Motor neuron (in vitro differentiated cells): ENCODE measurements at regions not wholly inside any gene's neighbourhood (a gene's known extent, or its start where the extent isn't known, plus 50 kb on each side); places are given as distances from the start of the nearest gene placed in this dataset.
A peak's percentile ranks its signal among the peaks of the same experiment; 100 is the strongest.

ENCODE experiments used
- ATAC-seq, 8 experiments: fragments of 200-7000 bp; cut with Tn5 transposase; replicated peaks in 6 of 8; 2 replicates each; pipeline ENCODE4 v1.8.0; 2021; ENCODE audit warnings: mild to moderate bottlenecking in 8 of 8, moderate library complexity in 8 of 8
- H3K27ac ChIP-seq, 2 donors: fragments of 250-450 bp; sonication (Bioruptor Pico); 2 replicates each; pipeline ENCODE4 v1.9.0; 2021; ENCODE audit warnings: antibody characterized with exemption in 2 of 2, mild to moderate bottlenecking in 2 of 2, moderate library complexity in 1 of 2
- H3K4me1 ChIP-seq, 2 donors: fragments of 250-450 bp; sonication (Bioruptor Pico); replicated peaks in 1 of 2; 2 replicates each; pipeline ENCODE4 v1.6.1; 2021; ENCODE audit warnings: antibody characterized with exemption in 2 of 2, mild to moderate bottlenecking in 2 of 2, moderate library complexity in 1 of 2
- H3K4me3 ChIP-seq, 5 donors: fragments of 250-450 bp; sonication (Bioruptor Pico); 2 replicates each; pipeline ENCODE4 v1.9.0; 2021; ENCODE audit warnings: antibody characterized with exemption in 5 of 5, mild to moderate bottlenecking in 5 of 5, moderate library complexity in 4 of 5
- WGBS, 10 experiments: fragments of 450-650 bp; shearing (Covaris generic); methylation state at CpG; one replicate each; pipeline ENCODE4 v1.0.0; 2022; 5-methylcytosine and 5-hydroxymethylcytosine counted together
- in situ Hi-C, 9 experiments: fragments of 400-800 bp; cut with MboI; loops; one replicate each; pipeline ENCODE4 v1.15.0; 2021; ENCODE audit warnings: low sequenced_read_pairs in 9 of 9, low pct_unique_long_range_greater_than_20kb in 2 of 9; ENCODE audit not compliant: unreplicated experiment in 9 of 9

DNA sequence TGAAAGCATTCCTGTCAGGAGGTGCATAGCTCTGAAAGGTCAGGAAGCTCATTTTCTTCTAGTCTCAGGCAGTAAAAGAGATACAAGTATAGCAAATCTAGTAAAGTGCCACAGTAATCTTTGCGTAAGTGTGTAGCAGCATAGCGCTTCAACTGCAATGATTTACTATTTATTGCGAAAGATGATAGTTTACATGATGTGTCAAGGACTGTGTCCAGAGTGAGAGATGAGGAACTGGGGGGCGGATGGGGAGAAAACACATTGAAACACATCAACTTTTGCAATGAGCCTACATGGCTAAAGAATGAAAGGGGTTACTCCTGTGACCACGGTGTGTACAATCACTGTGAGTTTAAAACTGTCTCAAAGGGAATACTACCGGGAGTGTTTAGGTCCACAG lies 644.4 kb downstream of the GALR1 start:
- H3K4me3 ChIP-seq = no peak overlapping the region
- in situ Hi-C loops = loop anchor here in 1 of 9 experiments (25.0 kb wide), 1 partner anchor 1093 kb away; the partner anchor contains the start of gene SALL3
- peaks cover 3 to 8% of the 10 kb centered on the region in 2 donors for H3K4me1 ChIP-seq
- WGBS, 10 experiments = 42 to 100% (median 82%) methylated on average over 2 to 6 of the region's 6 CpGs
- no peak for ATAC-seq
- H3K27ac ChIP-seq = no peak overlapping the region

DNA sequence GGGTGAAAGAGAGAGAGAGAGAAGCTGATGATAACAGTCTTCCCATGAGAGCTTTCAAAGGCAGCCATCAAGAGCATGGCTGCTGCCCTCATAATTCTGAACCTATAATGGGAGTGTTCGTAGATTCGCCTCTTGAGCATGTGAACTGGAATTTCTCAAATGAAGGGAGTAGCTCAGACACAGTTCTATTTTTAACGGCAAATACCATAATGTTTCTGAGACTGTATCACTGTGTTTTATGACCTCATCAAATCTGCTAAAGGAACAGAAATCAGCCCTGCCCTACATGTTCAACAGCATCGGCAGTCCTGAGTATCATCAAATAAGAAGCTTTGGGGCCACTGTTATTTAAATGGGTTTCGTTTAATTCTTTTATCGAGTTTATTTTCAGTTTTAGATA lies 645.6 kb downstream of the GALR1 start:
- no peak overlapping the region for H3K4me3 ChIP-seq
- no peak overlapping the region for H3K27ac ChIP-seq
- 27 to 100% (median 78%) methylated on average over 2 to 6 of the region's 6 CpGs for WGBS, 10 experiments
- H3K4me1 ChIP-seq = peaks cover 3 to 8% of the 10 kb centered on the region in 2 donors
- ATAC-seq = peak in 4 of 8 experiments; percentile 13 to 54 (median 27)
- in situ Hi-C loops = loop anchor here in 1 of 9 experiments (25.0 kb wide), 1 partner anchor 1092 kb away; the partner anchor contains the start of gene SALL3

DNA sequence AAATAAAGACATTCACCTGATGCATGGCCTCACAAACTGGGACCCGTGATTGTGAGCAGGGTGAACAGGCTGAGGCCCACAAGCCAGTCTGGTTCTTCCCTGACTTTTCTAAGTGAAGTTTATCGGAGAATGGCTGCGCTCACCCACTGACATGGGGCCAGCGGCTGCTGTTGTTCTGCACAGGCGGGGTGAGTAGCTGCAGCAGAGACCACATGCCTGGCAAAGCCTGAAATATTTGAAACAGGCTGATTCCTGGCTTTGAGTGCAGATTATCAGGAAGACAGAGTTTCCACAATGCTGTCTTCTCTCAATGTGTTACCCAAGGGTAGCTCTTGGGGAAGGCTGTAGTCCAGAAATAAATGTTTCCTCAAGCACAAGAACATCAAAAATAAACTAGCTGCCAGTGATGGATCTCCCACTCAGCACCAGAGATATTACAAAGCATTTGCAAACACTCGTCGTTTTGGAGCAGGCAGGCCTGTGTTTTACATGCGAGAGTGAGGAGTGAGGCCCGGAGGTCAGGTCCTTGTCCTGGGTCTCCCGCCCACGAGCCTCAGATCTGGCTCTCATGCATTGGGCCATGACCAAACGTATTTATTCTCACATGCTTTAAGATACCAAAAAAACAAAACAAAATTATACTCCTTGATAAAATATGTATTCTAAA lies 647.1 kb downstream of the GALR1 start:
- Histone ChIP-seq H3K4me3 (no peak overlapping the region), H3K4me1 (peaks cover 3 to 8% of the 10 kb centered on the region in 2 donors), H3K27ac (no peak overlapping the region)
- in situ Hi-C loops = loop anchor here in 1 of 9 experiments (25.0 kb wide), 1 partner anchor 1091 kb away; the partner anchor contains the start of gene SALL3
- no peak for ATAC-seq
- 0 to 90% (median 58%) methylated on average over 2 to 12 of the region's 12 CpGs for WGBS, 10 experiments

DNA sequence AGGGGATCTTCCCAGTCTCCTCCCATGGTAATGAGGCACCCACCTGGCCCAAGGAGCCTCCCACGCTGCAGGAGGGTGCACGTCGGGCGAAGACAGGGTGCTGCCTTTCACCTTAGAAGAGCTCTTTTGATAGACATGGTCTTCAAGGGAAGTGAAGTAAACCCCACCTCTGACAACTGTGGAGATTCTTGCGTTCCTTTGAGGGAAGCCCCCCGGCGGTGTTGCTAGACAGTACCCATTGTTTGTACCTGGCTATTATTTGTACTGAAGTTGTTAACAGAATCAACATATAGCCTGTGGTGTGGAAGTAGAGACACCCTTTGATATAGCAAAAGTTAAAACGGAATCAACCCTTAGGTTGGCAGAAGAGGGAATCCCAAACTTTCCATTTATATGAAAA lies 648.0 kb downstream of the GALR1 start:
- no peak for ATAC-seq
- H3K4me1 ChIP-seq = peaks cover 3 to 9% of the 10 kb centered on the region in 2 donors
- WGBS, 10 experiments = 20 to 85% (median 67%) methylated on average over 1 to 8 of the region's 8 CpGs; no CpG with 5 or more reads in 1 of the 10 experiments
- H3K4me3 ChIP-seq = no peak overlapping the region
- no peak overlapping the region for H3K27ac ChIP-seq
- in situ Hi-C loops = loop anchor here in 1 of 9 experiments (25.0 kb wide), 1 partner anchor 1090 kb away; the partner anchor contains the start of gene SALL3

DNA sequence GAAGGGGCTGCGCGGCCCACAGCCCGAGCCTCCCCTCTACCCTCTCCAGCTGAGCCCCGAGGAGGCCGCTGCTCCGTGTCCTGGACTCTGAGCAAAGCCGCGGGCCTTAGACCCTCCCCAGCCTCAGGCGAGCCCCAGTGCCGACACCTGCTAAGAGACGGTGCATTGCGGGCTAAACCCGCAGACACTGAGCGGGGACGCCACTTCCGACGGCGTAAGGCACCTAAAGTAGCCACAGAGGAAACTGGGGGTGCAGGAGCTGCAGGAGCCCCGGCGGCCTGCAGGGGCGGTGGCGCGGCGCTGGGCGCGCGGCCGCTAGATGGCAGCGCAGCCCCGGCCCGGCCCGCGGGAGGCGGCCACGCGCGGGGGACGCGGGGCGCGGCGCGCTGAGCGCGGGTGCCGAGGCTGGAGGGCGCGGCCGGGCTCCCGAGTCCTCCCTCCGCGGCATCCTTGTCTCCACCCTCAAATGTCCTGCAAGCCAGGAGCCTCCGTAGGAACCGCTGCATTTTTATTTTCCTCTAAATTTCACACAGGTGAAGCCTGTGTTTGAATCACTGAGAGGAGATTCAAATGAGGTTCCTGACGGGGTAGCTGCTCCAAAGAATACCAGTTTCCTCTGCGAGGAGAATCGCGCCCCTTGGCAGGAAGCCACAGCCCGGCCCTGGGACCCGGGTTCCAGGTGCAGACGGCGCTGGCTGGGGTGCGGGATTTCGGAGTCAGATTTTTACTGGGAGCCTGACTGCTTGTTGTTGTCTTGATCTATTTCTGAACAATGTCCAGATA lies 650.5 kb downstream of the GALR1 start:
- peaks cover 3 to 10% of the 10 kb centered on the region in 2 donors for H3K4me1 ChIP-seq
- WGBS, 10 experiments = 27 to 88% (median 33%) methylated on average over 1 to 10 of the region's 64 CpGs; no CpG with 5 or more reads in 6 of the 10 experiments
- peak overlapping the region; percentile 24 to 42 (median 33) for H3K4me3 ChIP-seq
- in situ Hi-C loops = loop anchor here in 1 of 9 experiments (25.0 kb wide), 1 partner anchor 1087 kb away; the partner anchor contains the start of gene SALL3
- ATAC-seq = peak; percentile 64 to 100 (median 96)
- no peak overlapping the region for H3K27ac ChIP-seq

DNA sequence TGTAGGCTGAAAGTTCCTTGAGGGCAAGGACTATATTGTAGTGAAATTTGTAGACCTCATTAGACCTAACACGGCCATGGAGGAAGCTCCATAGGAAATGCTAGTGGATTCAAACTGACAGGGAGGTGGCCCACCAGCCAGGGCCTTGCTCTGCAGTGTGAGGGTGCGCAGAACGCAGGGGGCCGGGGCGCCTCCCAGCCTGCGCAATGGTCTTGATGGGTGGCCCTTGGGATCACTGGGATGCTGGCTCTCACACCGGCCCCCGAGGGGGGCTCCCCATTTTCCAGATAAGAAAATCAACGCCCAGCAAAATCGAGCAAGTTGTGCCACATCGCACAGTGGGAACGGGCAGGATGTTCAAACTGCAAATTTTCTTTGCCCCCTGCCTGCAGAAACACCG lies 655.4 kb downstream of the GALR1 start:
- in situ Hi-C loops = no loop called here
- ATAC-seq = no peak
- H3K27ac ChIP-seq = no peak overlapping the region
- peaks cover 3 to 23% of the 10 kb centered on the region in 2 donors for H3K4me1 ChIP-seq
- 0 to 100% (median 62%) methylated on average over 1 to 5 of the region's 13 CpGs; no CpG with 5 or more reads in 4 of the 10 experiments for WGBS, 10 experiments
- no peak overlapping the region for H3K4me3 ChIP-seq

DNA sequence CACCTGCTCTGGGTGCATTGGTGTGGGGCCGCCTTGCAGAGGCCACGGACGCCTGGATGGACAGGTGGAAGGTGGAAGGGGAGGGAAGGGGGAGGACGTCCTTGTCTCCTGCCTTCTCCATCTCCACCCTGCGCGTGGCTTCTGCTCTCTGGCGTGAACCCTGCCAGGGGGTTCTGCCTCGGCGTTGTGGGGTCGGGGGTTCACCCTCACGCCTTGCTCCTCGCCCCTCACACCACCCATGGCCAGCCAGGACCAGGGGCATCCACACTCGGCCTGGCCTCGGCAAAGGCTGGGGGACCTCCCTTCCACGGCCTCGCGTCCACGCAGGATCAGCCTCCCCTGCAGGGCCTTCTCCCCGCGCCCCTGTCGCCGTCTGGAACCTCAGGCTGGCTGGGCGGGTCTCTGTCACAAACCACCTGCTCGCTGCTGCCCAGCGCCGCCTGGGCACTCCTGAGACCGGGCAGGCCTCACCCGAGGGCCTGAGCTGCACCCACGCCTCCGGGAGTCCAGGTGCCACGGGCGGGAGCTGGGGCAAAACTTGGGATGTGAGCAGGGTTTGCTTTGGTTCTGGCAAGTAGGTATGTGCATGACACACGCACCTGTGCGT lies 655.9 kb downstream of the GALR1 start:
- Histone ChIP-seq H3K4me1 (peaks cover 3 to 23% of the 10 kb centered on the region in 2 donors), H3K4me3 (no peak overlapping the region), H3K27ac (no peak overlapping the region)
- ATAC-seq = no peak
- in situ Hi-C loops = no loop called here
- 20 to 100% (median 93%) methylated on average over 1 to 6 of the region's 34 CpGs; no CpG with 5 or more reads in 6 of the 10 experiments for WGBS, 10 experiments

DNA sequence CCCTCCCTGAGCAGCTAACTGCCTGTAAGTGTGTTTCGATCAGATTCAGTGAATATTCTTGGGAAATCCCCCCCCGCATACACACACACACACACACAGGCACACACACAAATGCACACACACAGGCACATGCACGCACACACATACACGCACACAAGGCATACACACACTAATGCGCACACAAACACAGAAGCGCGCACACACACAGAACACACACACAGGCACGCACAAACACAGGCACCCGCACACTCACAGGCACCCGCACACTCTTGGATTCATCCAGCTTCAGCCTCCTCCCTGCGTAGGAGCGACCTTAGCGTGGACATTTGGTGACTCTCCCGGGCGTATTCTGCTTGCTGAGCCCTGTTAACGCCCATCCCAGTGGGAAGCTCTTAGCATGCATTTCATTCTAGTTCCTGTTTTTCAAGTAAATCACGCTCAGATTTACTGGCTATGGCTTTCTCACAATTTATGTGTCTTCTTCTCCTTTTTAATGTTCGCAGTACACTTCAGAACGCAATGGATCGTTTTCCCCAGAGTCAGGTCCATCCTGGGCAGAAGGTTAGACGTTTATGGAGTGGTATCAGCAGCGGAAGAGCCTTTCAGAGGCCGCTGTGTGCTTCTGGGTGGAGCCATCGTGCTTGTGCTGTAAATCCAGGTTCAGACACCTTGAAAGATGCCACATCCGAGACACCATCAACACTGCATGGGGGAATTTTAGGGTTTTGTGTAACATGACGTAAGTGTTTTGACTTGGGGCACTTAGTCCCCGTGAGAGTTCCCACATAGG lies 656.6 kb downstream of the GALR1 start:
- Histone ChIP-seq H3K27ac (no peak overlapping the region), H3K4me1 (peaks cover 3 to 29% of the 10 kb centered on the region in 2 donors), H3K4me3 (no peak overlapping the region)
- peak in 4 of 8 experiments; percentile 36 to 66 (median 58) for ATAC-seq
- WGBS, 10 experiments = 18 to 90% (median 72%) methylated on average over 2 to 17 of the region's 27 CpGs; no CpG with 5 or more reads in 1 of the 10 experiments
- in situ Hi-C loops = no loop called here

DNA sequence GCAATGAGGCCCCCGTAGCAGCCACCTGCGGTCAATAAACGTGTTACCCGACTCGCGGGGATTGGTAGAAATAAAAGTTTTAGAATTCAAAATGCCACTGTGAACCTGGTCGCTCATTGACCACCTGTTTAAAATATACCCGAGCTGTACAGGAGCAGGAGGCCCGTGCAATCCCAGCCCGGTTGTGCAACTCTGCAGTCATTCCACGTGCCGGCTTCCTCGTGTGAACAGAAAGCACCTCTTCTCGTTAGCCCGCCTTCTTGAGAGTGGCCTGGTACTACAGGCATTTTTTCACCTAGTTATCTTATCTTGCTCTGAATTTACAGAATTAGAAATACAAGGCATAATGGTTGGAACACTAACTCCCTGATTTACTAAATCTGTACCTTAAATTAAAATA lies 660.7 kb downstream of the GALR1 start:
- Histone ChIP-seq H3K27ac (no peak overlapping the region), H3K4me1 (peaks cover 3 to 25% of the 10 kb centered on the region in 2 donors), H3K4me3 (no peak overlapping the region)
- ATAC-seq = no peak
- 33 to 100% (median 86%) methylated on average over 3 to 12 of the region's 15 CpGs; no CpG with 5 or more reads in 4 of the 10 experiments for WGBS, 10 experiments
- in situ Hi-C loops = no loop called here

DNA sequence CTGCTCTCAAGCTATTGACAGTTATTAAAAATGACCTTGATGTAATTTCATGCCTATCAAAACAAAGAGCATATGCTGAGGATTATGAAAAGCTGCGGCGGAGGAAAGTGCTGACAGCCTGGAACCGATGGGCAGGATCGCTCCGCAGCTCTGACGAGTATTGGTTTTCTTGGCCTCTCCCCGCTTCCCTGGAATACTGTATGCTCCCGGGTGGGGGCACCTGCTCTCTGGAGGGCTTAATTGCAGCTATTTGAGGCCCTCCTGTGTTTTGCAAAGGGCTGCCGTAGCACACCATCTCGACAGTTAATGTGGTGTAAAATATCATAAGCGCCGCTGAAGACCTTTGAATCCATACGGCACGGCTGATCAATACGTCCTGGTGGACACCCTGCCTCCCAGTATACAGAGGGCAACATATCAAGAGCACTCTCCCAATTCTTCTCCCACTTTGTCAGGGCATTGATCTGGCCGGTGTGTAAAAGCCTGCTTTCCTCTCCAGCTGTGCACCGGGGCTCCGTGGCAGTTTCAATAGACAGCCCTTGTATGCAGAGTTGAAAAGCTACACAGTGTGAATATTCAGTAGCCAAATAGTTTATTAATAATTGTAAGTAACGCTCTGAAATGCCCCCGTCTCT lies 662.4 kb downstream of the GALR1 start:
- Histone ChIP-seq H3K4me3 (peak overlapping the region in 3 of 5 donors; percentile 8 to 11 (median 9)), H3K4me1 (peaks cover 0 to 9% of the 10 kb centered on the region in 2 donors), H3K27ac (peak overlapping the region; percentile 42 to 45)
- in situ Hi-C loops = no loop called here
- ATAC-seq = peak in 4 of 8 experiments; percentile 75 to 92 (median 86)
- WGBS, 10 experiments = 0 to 95% (median 37%) methylated on average over 1 to 11 of the region's 20 CpGs

DNA sequence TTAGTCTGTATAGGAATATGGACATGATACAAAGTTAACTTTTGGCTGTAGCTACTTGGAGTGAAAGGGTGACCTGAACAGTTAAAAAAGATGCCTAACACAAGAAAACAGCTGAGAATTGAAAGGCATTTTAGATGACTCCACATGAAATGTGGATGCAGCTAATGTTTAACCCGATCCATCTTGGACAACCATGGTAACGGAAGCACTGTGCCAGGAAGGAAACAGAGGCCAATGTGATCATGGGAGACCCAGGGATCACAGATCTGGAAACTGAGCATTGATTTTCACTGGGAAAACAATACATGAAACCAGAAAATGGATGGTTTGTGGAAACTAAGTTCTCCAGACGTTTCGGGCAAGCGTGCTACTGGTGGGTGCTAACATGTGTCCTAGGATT lies 669.1 kb downstream of the GALR1 start:
- 0 to 100% (median 62%) methylated on average over 1 to 5 of the region's 5 CpGs; no CpG with 5 or more reads in 2 of the 10 experiments for whole genome bisulfite sequencing, 10 experiments
- peaks cover 0 to 12% of the 10 kb centered on the region in 2 donors for H3K4me1 ChIP-seq
- no peak for ATAC-seq
- H3K4me3 ChIP-seq = no peak overlapping the region
- H3K27ac ChIP-seq = no peak overlapping the region
- in situ Hi-C loops = no loop called here

DNA sequence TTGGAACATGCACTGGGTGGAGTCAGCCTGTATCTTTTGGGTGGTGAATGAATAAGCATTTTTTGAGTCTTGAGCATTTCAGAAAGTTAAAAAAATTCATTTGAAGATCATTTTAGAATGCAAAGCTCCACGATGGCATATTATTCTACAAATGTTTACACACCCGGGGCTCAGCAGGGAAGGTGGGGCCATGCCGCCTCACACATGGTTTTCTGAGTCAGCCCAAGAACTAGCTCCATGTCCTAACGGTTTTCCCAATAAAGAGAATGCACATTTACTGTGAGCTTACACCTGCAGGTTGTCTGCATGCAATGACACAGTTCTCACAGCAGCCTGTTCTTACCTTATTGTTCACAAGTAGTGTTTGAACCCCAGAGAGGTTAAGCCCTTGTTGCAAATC lies 670.3 kb downstream of the GALR1 start:
- 4 to 92% (median 50%) methylated on average over 2 to 4 of the region's 4 CpGs; no CpG with 5 or more reads in 3 of the 10 experiments for WGBS, 10 experiments
- Histone ChIP-seq H3K27ac (no peak overlapping the region), H3K4me3 (no peak overlapping the region), H3K4me1 (peaks cover 0 to 12% of the 10 kb centered on the region in 2 donors)
- in situ Hi-C loops = no loop called here
- ATAC-seq = peak in 3 of 8 experiments; percentile 45 to 98 (median 92)
